ENCODE measurements at regions not wholly inside any gene's neighbourhood (a gene's known extent, or its start where the extent isn't known, plus 50 kb on each side); places are given as distances from the start of the nearest gene placed in this dataset.

DNA sequence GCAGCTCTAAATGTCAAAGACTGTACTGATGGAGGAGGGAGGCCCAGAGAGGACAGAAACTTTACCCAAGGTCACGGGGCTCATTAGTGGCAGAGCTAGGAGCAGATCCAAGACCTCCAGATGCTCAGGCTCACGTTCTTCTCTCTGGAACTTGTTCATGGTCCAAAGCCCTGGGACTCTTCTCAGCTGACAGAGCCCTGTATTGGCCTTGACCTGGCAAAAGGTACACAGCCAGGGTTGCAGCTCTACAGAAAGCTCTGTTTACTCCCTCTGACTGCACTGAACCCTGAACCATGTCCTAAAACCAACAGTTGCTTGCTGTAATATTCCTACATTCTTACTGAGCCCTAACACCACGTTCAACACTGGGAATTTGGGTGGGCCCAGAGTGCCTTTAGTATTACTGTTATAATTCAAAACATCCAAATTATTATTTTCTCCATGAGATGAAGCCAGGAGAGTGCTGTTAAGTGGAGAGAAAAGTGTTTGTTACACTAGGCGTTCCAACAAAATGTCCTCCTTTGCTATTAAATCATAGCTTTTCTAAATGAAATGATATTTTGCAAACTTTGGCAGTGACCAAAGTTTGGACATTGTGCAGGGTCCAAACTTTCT, 602.4 kb upstream of the CLINT1 start (continued):
- TF ChIP-seq ZNF207 (IDR thresholded peaks at IDR 0.05; ENCODE audit: borderline replicate concordance) (no peak), ZNF296 (CRISPR knock-in tag; conservative IDR thresholded peaks at IDR 0.05) (no peak), NR2F2 (IDR thresholded peaks at IDR 0.05; ENCODE audit: borderline replicate concordance, low read depth) (peak; percentile 97), ATF1 (CRISPR knock-in tag; IDR thresholded peaks at IDR 0.05) (peak; percentile 46; the same call in 1 of the 2 replicates), ZBTB21 (CRISPR knock-in tag; IDR thresholded peaks at IDR 0.05) (peak; percentile 34; the same call in 1 of the 2 replicates), POLR2A (IDR thresholded peaks at IDR 0.05; ENCODE audit: insufficient read depth in 1 of 2, low read depth in 2 of 2, low read length in 2 of 2) (no peak), ZNF720 (CRISPR knock-in tag; IDR thresholded peaks at IDR 0.05) (no peak), ZNF143 (CRISPR knock-in tag; IDR thresholded peaks at IDR 0.05) (no peak), ZNF343 (CRISPR knock-in tag; IDR thresholded peaks at IDR 0.05) (no peak), ZNF672 (CRISPR knock-in tag; IDR thresholded peaks at IDR 0.05) (no peak), ETV5 (CRISPR knock-in tag; IDR thresholded peaks at IDR 0.05; ENCODE audit: borderline replicate concordance) (peak; percentile 58; the same call in 1 of the 2 replicates), HDAC1 (CRISPR knock-in tag; IDR thresholded peaks at IDR 0.05) (peak; percentile 81), SMAD1 (CRISPR knock-in tag; IDR thresholded peaks at IDR 0.05; ENCODE audit: borderline replicate concordance, low read depth) (no peak), FOSL1 (CRISPR knock-in tag; IDR thresholded peaks at IDR 0.05; ENCODE audit: borderline replicate concordance) (peak; percentile 21; the same call in 1 of the 2 replicates), ZNF7 (CRISPR knock-in tag; IDR thresholded peaks at IDR 0.05) (no peak), NR2F6 (IDR thresholded peaks at IDR 0.05) (peak; percentile 98), NR2F6 (CRISPR knock-in tag; IDR thresholded peaks at IDR 0.05) (peak; percentile 99), MTF1 (CRISPR knock-in tag; IDR thresholded peaks at IDR 0.05) (no peak), ZNF501 (CRISPR knock-in tag; IDR thresholded peaks at IDR 0.05) (peak; percentile 85)
- TF ChIP-seq, protein P1, sequence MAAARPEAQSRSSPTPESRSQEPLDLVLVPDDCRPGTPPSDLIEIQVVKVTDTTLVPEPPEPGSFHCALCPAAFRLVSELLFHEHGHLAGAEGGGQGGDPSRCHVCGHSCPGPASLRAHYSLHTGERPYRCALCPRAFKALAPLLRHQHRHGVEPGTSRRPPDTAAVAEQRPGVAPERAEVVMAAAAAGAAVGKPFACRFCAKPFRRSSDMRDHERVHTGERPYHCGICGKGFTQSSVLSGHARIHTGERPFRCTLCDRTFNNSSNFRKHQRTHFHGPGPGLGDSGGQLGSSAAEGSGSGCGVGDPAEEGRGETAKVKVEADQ (CRISPR knock-in tag; IDR thresholded peaks at IDR 0.05; ENCODE audit: borderline replicate concordance), result no peak; the same call in 1 of the 2 replicates
- TF ChIP-seq, protein P2, sequence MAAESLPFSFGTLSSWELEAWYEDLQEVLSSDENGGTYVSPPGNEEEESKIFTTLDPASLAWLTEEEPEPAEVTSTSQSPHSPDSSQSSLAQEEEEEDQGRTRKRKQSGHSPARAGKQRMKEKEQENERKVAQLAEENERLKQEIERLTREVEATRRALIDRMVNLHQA (CRISPR knock-in tag; IDR thresholded peaks at IDR 0.05), result no peak; the same call in 1 of the 2 replicates
- TF ChIP-seq, protein P3, sequence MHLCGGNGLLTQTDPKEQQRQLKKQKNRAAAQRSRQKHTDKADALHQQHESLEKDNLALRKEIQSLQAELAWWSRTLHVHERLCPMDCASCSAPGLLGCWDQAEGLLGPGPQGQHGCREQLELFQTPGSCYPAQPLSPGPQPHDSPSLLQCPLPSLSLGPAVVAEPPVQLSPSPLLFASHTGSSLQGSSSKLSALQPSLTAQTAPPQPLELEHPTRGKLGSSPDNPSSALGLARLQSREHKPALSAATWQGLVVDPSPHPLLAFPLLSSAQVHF (CRISPR knock-in tag; IDR thresholded peaks at IDR 0.05), result no peak
- TF ChIP-seq, protein P4, sequence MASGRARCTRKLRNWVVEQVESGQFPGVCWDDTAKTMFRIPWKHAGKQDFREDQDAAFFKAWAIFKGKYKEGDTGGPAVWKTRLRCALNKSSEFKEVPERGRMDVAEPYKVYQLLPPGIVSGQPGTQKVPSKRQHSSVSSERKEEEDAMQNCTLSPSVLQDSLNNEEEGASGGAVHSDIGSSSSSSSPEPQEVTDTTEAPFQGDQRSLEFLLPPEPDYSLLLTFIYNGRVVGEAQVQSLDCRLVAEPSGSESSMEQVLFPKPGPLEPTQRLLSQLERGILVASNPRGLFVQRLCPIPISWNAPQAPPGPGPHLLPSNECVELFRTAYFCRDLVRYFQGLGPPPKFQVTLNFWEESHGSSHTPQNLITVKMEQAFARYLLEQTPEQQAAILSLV (CRISPR knock-in tag; IDR thresholded peaks at IDR 0.05; ENCODE audit: borderline replicate concordance), result peak; percentile 68; the same call in 1 of the 2 replicates
- TF ChIP-seq, protein P5, sequence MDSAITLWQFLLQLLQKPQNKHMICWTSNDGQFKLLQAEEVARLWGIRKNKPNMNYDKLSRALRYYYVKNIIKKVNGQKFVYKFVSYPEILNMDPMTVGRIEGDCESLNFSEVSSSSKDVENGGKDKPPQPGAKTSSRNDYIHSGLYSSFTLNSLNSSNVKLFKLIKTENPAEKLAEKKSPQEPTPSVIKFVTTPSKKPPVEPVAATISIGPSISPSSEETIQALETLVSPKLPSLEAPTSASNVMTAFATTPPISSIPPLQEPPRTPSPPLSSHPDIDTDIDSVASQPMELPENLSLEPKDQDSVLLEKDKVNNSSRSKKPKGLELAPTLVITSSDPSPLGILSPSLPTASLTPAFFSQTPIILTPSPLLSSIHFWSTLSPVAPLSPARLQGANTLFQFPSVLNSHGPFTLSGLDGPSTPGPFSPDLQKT (CRISPR knock-in tag; IDR thresholded peaks at IDR 0.05; ENCODE audit: borderline replicate concordance), result no peak
